GM18498 (cell line): ENCODE measurements at regions not wholly inside any gene's neighbourhood (a gene's known extent, or its start where the extent isn't known, plus 50 kb on each side); places are given as distances from the start of the nearest gene placed in this dataset.

Experiments used
- ATAC-seq: cut with Tn5 transposase; IDR thresholded peaks from one replicate; pipeline ENCODE4 v1.9.1; 2021; ENCODE audit warnings: mild to moderate bottlenecking, moderate library complexity; ENCODE audit not compliant: unreplicated experiment

- ATAC-seq: no peak
These were observed 261.0 kb downstream of the PDGFC start for GRCh38 chr4:156710365-156711192.

- ATAC-seq: no peak
These were observed 266.3 kb downstream of the PDGFC start for GRCh38 chr4:156705311-156705710.

- no peak for ATAC-seq
These were observed 276.4 kb downstream of the PDGFC start for GRCh38 chr4:156695163-156695562.

GRCh38 chr4:156694413-156694812 is 277.2 kb downstream of the PDGFC start:
- no peak for ATAC-seq

- ATAC-seq: no peak
These were observed 278.0 kb downstream of the PDGFC start for GRCh38 chr4:156693557-156693956.

GRCh38 chr4:156692016-156692415 is 279.6 kb downstream of the PDGFC start:
- no peak for ATAC-seq

- ATAC-seq: no peak
These were observed 281.0 kb downstream of the PDGFC start for GRCh38 chr4:156690572-156690971.

GRCh38 chr4:156686120-156686519 is 285.5 kb downstream of the PDGFC start:
- ATAC-seq: no peak

- ATAC-seq: no peak
These were observed 286.3 kb downstream of the PDGFC start for GRCh38 chr4:156685308-156685707.

GRCh38 chr4:156677656-156678055 is 293.9 kb downstream of the PDGFC start:
- no peak for ATAC-seq

GRCh38 chr4:156677131-156677531 is 294.5 kb downstream of the PDGFC start:
- no peak for ATAC-seq

- ATAC-seq: no peak
These were observed 295.3 kb downstream of the PDGFC start for GRCh38 chr4:156676116-156676851.

GRCh38 chr4:156673483-156673882 is 298.1 kb downstream of the PDGFC start:
- no peak for ATAC-seq

- ATAC-seq: no peak
These were observed 298.9 kb downstream of the PDGFC start for GRCh38 chr4:156672492-156673305.

- ATAC-seq: no peak
These were observed 305.7 kb downstream of the PDGFC start for GRCh38 chr4:156665780-156666366.

- ATAC-seq: no peak
These were observed 307.9 kb downstream of the PDGFC start for GRCh38 chr4:156663663-156664062.

GRCh38 chr4:156662921-156663320 is 308.7 kb downstream of the PDGFC start:
- ATAC-seq: no peak

- ATAC-seq: no peak
These were observed 310.0 kb downstream of the PDGFC start for GRCh38 chr4:156661555-156661954.

- no peak for ATAC-seq
These were observed 311.1 kb downstream of the PDGFC start for GRCh38 chr4:156660465-156660864.

GRCh38 chr4:156659983-156660382 is 311.6 kb downstream of the PDGFC start:
- ATAC-seq: no peak

GRCh38 chr4:156659570-156659969 is 312.0 kb downstream of the PDGFC start:
- no peak for ATAC-seq
